Fibroblast of skin of right quadriceps (primary cell): ENCODE measurements at regions not wholly inside any gene's neighbourhood (a gene's known extent, or its start where the extent isn't known, plus 50 kb on each side); places are given as distances from the start of the nearest gene placed in this dataset.
"Not testable (repeated sequence)": the region's sequence is repeated elsewhere in the genome, so short reads cannot be mapped to it uniquely, and the experiment has no call there.

ENCODE experiments used
- DNase-seq: peaks from one replicate; pipeline ENCODE4 v3.0.0-alpha.2; 2013

GRCh38 chr20:40634891-40635290, 54.1 kb downstream of the MAFB start:
- DNase-seq, result no peak

DNA sequence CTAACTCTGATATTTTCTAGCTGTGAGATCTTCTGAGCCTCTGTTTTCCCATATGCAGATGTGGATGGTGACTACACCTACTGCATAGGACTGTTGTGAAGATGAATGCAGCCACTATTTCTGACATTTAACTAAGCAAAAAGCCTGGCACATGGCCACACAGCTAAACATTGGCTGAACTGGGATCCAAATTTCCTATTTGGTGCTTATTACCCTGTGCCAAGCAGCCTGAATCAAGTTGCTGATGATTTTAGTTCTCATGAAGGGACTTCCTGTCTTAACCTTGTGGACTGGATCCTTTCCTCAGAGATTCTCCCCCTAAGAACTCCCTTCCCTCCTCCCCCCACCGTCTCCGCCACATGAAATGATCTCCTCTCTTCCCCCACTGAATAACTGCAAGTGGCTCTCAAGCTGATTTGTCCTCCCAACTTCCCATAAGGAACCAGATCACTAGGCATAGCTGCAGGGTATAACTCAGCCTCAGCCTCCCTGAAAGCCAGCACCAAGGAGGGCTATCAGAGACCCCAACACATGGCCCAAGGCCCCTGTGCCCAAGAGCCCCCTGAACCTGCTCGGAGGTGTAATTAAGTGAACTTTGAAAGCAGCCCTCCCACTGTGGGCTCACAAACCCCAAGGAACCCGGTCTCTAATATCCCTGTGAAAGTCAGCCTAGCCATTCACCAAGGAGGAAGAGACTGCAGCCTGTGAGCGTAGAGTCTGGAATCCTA, 55.7 kb downstream of the MAFB start:
- DNase-seq, result no peak

DNA sequence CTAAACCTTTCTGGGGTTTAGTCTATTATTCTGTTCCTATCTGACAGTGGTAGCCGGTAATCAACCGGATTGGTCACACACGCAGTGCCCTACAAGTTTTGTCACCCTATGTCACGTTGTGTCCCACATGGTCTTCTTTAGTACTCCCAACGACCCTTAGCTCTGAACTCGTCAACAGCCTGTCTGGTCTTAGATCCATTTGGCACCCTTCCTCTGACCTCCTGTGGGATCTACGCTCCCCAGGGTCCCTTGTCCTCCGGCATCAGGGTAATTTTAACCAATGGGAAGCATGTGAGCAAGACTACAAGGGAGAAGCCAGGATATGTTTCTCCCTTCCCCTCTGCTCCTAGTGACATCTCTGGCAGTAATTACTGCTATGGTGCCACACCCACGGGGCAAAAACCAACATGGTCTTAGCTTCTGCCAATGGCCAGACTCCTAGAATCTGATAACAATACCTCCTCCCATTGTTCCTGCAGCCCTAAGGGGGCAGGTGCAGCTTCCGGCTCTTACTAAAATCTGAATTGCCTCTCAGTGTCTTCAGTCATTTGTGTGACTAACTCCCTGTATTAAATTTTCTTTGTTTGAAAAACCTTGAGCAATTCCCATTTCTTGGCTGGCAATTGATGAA, 56.6 kb downstream of the MAFB start:
- no peak for DNase-seq

DNA sequence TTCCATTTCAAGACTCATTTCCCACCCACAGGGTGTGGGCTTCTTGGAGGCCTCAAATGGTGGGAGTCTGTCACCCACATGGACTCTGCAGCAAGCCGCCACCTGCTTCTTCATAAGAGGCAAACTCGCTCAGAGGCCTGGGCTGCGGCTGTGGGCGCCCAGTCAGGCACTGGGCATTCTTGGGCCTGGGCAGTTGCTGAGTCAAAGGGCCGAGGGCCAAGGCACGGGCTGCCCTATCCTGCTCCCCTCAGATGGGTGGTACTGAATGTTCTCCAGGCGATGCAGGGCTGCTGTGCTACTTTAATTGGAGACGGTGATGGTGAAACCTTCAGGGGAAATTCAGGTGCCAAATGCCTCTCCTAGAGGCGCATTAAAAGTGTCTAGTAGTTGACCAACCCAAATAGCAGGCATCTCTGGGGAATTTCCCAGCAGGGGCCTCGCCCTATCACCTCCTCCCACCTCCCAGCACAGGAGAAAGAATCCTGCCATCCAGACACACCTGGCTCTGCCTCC, 57.9 kb downstream of the MAFB start:
- DNase-seq, result no peak

DNA sequence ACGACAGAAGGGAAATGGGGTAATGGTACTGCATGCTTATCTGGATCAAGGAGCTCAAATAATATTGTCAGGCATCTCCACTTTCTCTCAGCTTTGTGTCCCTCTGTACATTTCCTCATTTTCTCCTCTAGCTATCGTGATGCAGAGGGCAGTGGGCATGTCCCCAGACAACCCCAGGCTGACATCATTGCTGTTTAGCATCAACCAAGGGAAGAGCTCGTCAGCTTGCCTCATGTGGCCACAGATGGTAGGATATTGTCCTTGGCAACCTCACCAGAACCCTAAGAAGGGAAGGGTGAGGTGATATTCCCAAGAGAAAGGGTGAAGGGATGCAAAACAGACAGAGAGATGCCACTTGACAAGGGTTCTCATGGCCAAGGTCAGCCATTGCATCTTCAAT, 58.3 kb downstream of the MAFB start:
- no peak for DNase-seq

DNA sequence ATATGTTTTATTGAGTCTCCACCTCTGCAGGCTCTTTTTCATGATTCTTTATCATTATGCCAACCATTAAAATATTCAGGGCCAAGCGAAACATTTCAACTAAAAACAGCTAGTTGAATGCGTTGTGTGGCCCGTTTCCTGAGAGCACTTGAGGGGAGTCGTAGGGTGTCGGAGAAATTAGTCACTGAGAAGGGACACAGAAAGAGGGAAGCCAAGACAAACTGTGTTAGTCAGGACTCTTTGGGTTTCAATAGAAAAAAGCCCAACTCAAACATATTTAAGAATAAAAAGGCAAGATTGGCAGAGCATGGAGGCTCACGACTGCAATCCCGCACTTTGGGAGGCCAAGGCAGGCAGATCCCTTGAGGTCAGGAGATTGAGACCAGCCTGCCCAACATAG, 58.9 kb downstream of the MAFB start:
- no peak for DNase-seq

GRCh38 chr20:40628877-40629276, 60.2 kb downstream of the MAFB start:
- DNase-seq, result no peak

DNA sequence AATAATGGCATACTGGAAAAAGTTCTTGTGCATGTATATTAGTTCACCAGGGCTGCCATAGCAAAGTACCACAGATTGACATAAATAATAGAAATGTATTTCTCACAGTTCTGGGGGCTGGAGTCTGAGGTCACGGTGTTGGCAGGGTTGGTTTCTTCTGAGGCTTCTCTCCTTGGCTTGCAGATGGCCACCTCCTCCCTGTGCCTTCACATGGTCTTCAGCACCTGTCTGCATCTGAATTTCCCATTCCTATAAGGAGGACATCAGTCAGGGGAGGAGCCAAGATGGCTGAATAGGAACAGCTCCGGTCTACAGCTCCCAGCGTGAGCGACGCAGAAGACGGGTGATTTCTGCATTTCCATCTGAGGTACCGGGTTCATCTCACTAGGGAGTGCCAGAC, 70.0 kb downstream of the MAFB start:
- not testable (repeated sequence) for DNase-seq

DNA sequence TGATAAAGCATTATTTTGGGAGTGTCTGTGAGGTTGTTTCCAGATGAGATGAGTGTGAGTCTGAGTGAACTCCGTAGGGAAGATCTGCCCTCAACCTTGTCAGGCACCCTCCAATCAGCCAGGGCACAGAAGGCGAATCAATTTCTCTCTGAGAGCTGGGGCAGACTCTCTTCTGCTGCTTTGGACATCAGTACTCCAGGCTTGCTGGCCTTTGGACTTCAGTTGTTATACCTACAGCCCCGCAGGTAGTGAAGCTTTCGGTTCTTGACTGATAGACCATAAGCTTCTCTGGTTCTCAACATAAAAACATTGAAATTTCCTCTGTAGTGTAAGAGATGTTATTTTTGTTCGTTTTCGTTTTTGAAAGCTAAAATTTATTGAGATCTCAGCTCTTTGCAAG, 71.4 kb downstream of the MAFB start:
- no peak for DNase-seq

DNA sequence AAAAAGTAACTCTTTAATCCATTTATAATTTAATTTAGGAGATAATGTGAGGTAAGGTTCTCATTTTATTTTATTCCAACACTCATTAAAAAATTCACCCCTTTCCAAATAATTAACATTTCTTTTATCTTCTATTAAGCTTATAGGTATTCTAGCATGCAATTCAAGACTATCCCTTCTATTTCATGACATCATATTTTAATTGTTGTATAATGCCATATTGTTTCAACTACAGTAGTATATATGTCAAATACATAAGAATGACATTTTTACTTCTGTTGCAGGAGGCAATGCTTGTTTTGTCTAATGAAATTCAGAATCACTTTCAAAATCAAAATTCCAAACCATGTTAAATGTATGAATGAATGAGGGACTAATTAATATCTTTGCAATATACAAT, 76.2 kb downstream of the MAFB start:
- DNase-seq, result no peak

- DNase-seq, result no peak
Observed at GRCh38 chr20:40612247-40612646, 76.8 kb downstream of the MAFB start.

- no peak for DNase-seq
Observed at GRCh38 chr20:40610730-40611129, 78.3 kb downstream of the MAFB start.

DNA sequence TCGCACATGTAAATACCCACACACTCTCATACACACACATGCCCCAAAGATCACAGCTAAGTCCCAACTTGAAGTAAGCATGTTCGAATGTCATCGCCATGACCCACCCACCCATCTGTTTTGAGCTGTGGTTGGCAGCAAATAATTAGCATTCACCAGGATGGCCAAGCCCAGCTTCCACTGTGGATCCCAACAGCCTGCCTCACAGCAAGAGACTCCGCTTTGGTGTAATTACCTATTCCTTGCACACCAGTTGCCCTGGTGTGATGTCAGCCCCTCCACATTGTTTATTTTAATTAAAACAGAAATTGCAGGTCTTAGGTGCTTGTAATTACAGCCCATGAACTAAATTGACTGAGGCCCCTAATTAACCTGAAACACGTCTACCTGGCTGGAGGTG, 81.1 kb downstream of the MAFB start:
- no peak for DNase-seq

DNA sequence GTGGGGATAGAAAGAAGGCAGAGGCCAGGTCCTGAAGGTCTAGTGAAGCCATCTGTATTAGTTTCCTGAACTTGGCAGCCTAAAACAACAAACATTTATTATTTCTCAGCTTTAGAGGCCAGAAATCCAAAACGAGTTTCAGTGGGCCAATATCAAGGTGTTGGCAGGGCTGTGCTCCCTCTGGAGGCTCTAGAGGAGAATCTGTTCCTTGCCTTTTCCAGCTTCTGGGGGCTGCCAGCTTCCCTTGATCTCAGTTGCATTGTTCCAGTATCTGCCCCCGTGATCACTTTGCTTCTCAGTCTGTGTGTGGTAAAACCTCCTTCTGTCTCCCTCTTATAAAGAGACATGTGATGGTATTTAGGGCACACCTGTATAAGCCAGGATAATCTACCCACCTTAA, 82.4 kb downstream of the MAFB start:
- DNase-seq, result no peak

DNA sequence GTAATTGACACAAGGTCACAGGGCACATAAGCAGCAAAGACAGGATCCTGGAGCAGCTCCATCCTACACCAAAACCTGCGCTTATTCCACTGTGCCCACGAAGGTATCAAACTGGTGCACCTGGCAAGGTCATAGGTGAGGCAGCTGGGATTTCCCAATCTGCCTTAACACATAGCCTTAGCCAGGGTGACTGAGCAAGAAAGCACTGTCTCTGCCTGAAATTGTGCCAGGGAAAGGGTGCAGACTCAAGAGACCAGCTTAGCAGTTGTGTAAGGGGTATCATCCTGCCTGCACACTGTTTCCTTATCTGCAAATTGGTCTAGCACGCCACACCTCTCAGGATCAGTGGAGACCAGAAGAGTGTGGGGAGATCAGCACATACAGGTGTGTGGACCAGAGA, 82.8 kb downstream of the MAFB start:
- DNase-seq, result no peak

DNA sequence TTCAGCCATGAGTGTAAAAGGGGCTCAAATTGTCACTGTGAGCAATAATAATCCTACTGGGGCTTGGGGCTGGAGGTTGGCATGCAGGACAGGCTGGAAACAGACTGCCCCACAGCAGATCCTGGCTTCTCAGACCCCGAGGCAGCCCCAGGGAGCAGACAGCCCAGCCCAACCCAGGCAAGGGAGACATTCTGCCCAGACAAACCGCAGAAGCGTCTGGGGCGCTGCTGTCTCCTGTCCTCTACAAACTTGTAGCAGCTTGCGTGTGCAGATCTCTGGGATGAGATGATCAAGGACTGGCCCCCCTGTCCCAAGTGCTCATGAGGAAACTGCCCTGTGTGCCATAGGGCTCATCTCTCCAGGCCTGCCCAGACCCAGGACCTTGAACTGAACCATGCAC, 84.6 kb downstream of the MAFB start:
- DNase-seq, result no peak

DNA sequence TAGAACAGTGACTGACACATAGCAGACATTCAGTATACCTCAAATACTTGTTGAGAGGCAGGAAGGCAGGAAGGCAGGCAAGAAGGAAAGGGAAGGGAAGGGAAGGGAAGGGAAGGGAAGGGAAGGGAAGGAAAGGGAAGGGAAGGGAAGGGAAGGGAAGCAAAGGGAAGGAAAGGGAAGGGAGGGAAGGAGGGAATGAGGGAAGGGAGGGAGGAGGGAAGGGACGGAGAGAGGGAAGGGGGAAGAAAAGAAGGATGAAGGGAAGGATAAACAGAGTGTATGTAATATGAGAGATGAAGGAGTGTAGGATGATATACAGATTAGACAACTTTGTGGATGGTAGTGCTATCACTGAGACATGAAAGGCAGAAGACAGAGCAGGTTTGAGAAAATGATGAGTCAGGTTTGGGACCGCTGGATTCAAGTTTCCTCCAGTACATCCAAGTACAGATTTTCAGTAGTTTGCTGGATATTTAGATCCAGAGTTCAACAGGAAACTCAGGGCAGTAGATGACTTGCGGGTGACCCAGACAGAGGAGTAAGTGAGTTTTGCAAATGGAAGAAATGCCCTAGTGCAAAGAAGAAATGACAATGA, 85.9 kb downstream of the MAFB start:
- no peak for DNase-seq

DNA sequence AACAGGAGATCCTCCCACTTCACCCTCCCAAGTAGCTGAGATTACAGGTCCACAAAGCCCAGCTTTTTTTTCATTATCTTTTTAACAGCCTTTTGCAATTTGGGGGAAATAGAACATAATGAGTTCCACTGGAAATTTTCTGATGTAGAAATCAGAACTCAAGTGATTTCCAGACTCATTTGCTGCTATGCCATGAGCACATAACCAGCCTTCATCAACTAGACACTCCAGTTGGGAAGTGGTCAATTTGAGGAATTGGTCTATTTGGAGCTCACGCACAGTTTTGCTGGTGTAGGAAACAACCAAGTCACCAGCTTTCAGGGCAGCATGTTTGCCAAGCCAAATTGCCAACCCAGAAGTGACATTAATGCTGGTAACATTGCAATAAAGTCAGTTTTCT, 86.7 kb downstream of the MAFB start:
- DNase-seq, result no peak

- no peak for DNase-seq
Observed at GRCh38 chr20:40600441-40601219, 88.4 kb downstream of the MAFB start.

- no peak for DNase-seq
Observed at GRCh38 chr20:40599987-40600386, 89.0 kb downstream of the MAFB start.

- DNase-seq, result no peak
Observed at GRCh38 chr20:40592941-40593340, 96.1 kb downstream of the MAFB start.

GRCh38 chr20:40591536-40591935, 97.5 kb downstream of the MAFB start:
- no peak for DNase-seq

GRCh38 chr20:40591119-40591518, 97.9 kb downstream of the MAFB start:
- DNase-seq, result no peak

DNA sequence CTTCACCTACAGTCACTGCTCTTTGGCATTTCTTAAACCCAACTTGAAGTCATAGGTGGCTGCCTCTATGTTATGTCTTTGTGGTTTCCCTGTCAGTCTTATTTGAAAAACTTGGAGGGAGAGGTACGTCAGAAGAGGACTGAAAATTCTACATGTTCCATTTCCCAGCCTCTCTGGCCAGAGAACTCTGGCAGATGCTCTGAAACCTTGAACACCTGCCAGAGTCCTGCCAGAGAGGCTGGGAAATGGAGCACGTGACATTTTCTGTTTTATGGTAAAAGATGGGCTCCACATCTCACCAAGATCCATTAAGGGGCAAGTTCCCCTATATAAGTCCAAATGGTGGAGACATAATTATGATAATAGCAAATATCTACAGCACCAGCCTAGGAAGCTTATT, 99.5 kb downstream of the MAFB start:
- no peak for DNase-seq
